GM12878 (cell line): ENCODE measurements at regions not wholly inside any gene's neighbourhood (a gene's known extent, or its start where the extent isn't known, plus 50 kb on each side); places are given as distances from the start of the nearest gene placed in this dataset.

ENCODE experiments used
- ATAC-seq: fragments of 200-7000 bp; cut with Tn5 transposase; 3 replicates; pipeline ENCODE4 v1.9.1; 2020; ENCODE audit warnings: mild to moderate bottlenecking, moderate library complexity
- BruUV-seq: library from RNA; stranded (reverse); fragments of 400-500 nt; replicated peaks from 2 replicates; lab custom pipeline; 2021; lab: Mats Ljungman, UMichigan
- CTCF ChIA-PET: fragments of 300-600 bp; sonication (Branson Sonifier 250); formaldehyde crosslinking; extraction: SDS; loops from one replicate; lab custom pipeline; 2021; ENCODE audit warnings: inconsistent platforms; lab: Yijun Ruan, JAX
- POLR2A ChIA-PET: fragments of 350-600 bp; formaldehyde crosslinking; extraction: SDS; loops from one replicate; lab custom pipeline; 2021; ENCODE audit warnings: inconsistent platforms; lab: Charles Lee
- RAD21 ChIA-PET: fragments of 300-600 bp; sonication (Branson Sonifier 250); formaldehyde crosslinking; loops from one replicate; lab custom pipeline; 2023; ENCODE audit warnings: antibody characterized with exemption; ENCODE audit not compliant: unreplicated experiment; lab: Charles Lee
- SMC1A ChIA-PET: fragments of 300-600 bp; sonication (Branson Sonifier 250); formaldehyde crosslinking; loops from one replicate; lab custom pipeline; 2023; ENCODE audit not compliant: unreplicated experiment, uncharacterized antibody; lab: Charles Lee
- DNase-seq: peaks from one replicate; pipeline ENCODE4 v3.0.0-alpha.2; 2011; ENCODE audit warnings: low read depth, low spot score
- FAIRE-seq: peaks from 3 replicates; lab custom pipeline; 2011; peaks lifted over from hg19 to GRCh38; lab: Jason Lieb, UNC
- H2AFZ ChIP-seq: 2 replicates; pipeline ENCODE4 v1.6.0; 2011; ENCODE audit warnings: low read depth, low read length, control low read depth; ENCODE audit not compliant: control insufficient read depth
- H3K27ac ChIP-seq: 2 replicates; pipeline ENCODE4 v1.5.1; 2011; ENCODE audit warnings: control low read depth; ENCODE audit not compliant: control insufficient read depth, insufficient read depth
- H3K27me3 ChIP-seq, 2 experiments: replicated peaks in 1 of 2; 2 replicates each; pipeline versions ENCODE4 v1.6.0 to v1.6.1; 2011; ENCODE audit warnings: low read length in 1 of 2; ENCODE audit not compliant: control insufficient read depth in 2 of 2, insufficient read depth in 2 of 2
- H3K36me3 ChIP-seq, 2 experiments: 2 replicates each; pipeline ENCODE4 v1.5.1; 2011; ENCODE audit warnings: low read length in 1 of 2; ENCODE audit not compliant: control insufficient read depth in 2 of 2, insufficient read depth in 2 of 2
- H3K4me1 ChIP-seq: 2 replicates; pipeline ENCODE4 v1.6.1; 2011; ENCODE audit warnings: mild to moderate bottlenecking, low read length, moderate library complexity, mixed read lengths; ENCODE audit not compliant: control insufficient read depth, insufficient read depth
- H3K4me2 ChIP-seq: 2 replicates; pipeline ENCODE4 v1.6.0; 2011; ENCODE audit warnings: control low read depth; ENCODE audit not compliant: control insufficient read depth, insufficient read depth
- H3K4me3 ChIP-seq: fragments of 200-600 bp; sonication (generic); 2 replicates; pipeline ENCODE4 v1.5.1; 2016
- H3K79me2 ChIP-seq: 2 replicates; pipeline ENCODE4 v1.6.0; 2011; ENCODE audit warnings: low read length; ENCODE audit not compliant: control insufficient read depth, insufficient read depth
- H3K9ac ChIP-seq: 2 replicates; pipeline ENCODE4 v1.8.0; 2011; ENCODE audit warnings: low read length, control low read depth, mixed read lengths; ENCODE audit not compliant: control insufficient read depth, insufficient read depth
- H3K9me3 ChIP-seq: replicated peaks from 3 replicates; pipeline ENCODE4 v1.5.1; 2011; ENCODE audit warnings: mild to moderate bottlenecking, low read length; ENCODE audit not compliant: control insufficient read depth, insufficient read depth
- H4K20me1 ChIP-seq: 2 replicates; pipeline ENCODE4 v1.6.0; 2011; ENCODE audit not compliant: control insufficient read depth, insufficient read depth
- BHLHE40 ChIP-seq, 2 experiments: fragments of 450-650 bp in 1 of 2; IDR thresholded peaks; 2 replicates each; pipeline ENCODE4 v1.6.1; 2011 to 2017; ENCODE audit warnings: low read depth in 2 of 2, borderline replicate concordance in 1 of 2, improper control_type of control experiment in 1 of 2, low read length in 1 of 2, mild to moderate bottlenecking in 1 of 2
- CHD1 ChIP-seq: IDR thresholded peaks from 2 replicates; pipeline ENCODE4 v1.6.1; 2012; ENCODE audit warnings: low read depth, low read length, improper control_type of control experiment
- CHD2 ChIP-seq: IDR thresholded peaks from 2 replicates; pipeline ENCODE4 v1.6.1; 2011; ENCODE audit warnings: low read depth, low read length, improper control_type of control experiment, borderline replicate concordance
- GATAD2B ChIP-seq: fragments of 450-650 bp; conservative IDR thresholded peaks from 2 replicates; pipeline ENCODE4 v1.6.1; 2017; ENCODE audit warnings: low read depth, mild to moderate bottlenecking, moderate library complexity
- IKZF1 ChIP-seq: fragments of 450-650 bp; conservative IDR thresholded peaks from 2 replicates; pipeline ENCODE4 v1.6.1; 2017; ENCODE audit warnings: antibody characterized with exemption, mild to moderate bottlenecking
- IRF4 ChIP-seq: IDR thresholded peaks from 2 replicates; pipeline ENCODE4 v1.6.1; 2011; ENCODE audit warnings: low read depth, low read length
- NBN ChIP-seq: fragments of 450-650 bp; IDR thresholded peaks from 2 replicates; pipeline ENCODE4 v1.6.1; 2016
- RCOR1 ChIP-seq: conservative IDR thresholded peaks from 2 replicates; pipeline ENCODE4 v1.6.1; 2012; ENCODE audit warnings: low read depth, low read length, improper control_type of control experiment
- SMC3 ChIP-seq: IDR thresholded peaks from 2 replicates; pipeline ENCODE4 v1.6.1; 2011; ENCODE audit warnings: low read length, improper control_type of control experiment, borderline replicate concordance
- SPI1 ChIP-seq: IDR thresholded peaks from 2 replicates; pipeline ENCODE4 v1.6.1; 2011; ENCODE audit warnings: low read depth, mild to moderate bottlenecking, low read length, moderate library complexity, borderline replicate concordance; ENCODE audit not compliant: insufficient read depth
- ZNF207 ChIP-seq: fragments of 450-650 bp; IDR thresholded peaks from 2 replicates; pipeline ENCODE4 v1.6.1; 2014; ENCODE audit warnings: antibody characterized with exemption, mild to moderate bottlenecking, borderline replicate concordance
- WGBS: methylation state at CpG from one replicate; pipeline ENCODE4 v1.1.6; 2016; ENCODE audit warnings: low lambda C conversion rate; ENCODE audit not compliant: insufficient replicate concordance, insufficient coverage; ENCODE audit errors: missing lambda C conversion rate; 5-methylcytosine and 5-hydroxymethylcytosine counted together
- in situ Hi-C: fragments of 300-500 bp; cut with MboI; formaldehyde crosslinking; loops from 9 replicates; pipeline ENCODE4 v1.14.3; 2018; ENCODE audit warnings: mixed read lengths
- intact Hi-C: fragments of 100-400 bp; cut with micrococcal nuclease; formaldehyde crosslinking; loops from one replicate; pipeline ENCODE4 v1.14.2; 2022; ENCODE audit not compliant: unreplicated experiment
- TF ChIP-seq, protein P1 (sequence below): IDR thresholded peaks from 2 replicates; pipeline ENCODE4 v1.6.1; 2011; ENCODE audit warnings: mild to moderate bottlenecking, low read depth, low read length, moderate library complexity; ENCODE audit not compliant: insufficient replicate concordance

DNA sequence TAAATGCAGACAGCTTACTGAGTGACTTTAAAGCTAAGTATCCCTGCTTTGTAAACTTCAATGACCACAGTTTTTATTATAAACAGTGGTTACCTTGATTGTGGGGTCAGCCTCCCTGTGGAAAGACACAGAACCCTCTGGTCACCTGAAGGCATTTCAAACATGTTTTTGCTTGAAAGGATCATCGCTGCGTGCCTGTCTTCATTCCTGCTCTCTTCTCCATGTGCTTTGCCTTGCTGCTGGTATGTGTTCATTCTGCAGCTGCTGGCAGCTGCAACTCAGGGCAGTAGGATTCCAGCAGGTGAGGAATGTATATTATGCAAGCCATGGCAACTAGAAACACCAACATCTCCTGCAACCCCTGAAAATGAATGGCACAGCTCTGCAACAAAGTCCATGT is 81.0 kb upstream of the VAV3 start (continued):
- TF ChIP-seq, protein P1, sequence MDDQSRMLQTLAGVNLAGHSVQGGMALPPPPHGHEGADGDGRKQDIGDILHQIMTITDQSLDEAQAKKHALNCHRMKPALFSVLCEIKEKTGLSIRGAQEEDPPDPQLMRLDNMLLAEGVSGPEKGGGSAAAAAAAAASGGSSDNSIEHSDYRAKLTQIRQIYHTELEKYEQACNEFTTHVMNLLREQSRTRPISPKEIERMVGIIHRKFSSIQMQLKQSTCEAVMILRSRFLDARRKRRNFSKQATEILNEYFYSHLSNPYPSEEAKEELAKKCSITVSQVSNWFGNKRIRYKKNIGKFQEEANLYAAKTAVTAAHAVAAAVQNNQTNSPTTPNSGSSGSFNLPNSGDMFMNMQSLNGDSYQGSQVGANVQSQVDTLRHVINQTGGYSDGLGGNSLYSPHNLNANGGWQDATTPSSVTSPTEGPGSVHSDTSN, result no peak
- TF ChIP-seq IRF4 (no peak), NBN (no peak)

GRCh38 chr1:108045460-108045859 is 80.5 kb upstream of the VAV3 start:
- no TSS peak for BruUV-seq
- Histone ChIP-seq H3K9me3 (no peaks in the 10 kb centered on the region; the same call in 2 of the 3 replicates), H3K4me2 (no peak overlapping the region), H3K27me3 (no peaks in the 10 kb centered on the region; a peak in 1 of 4 replicates), H3K79me2 (no peaks in the 10 kb centered on the region), H3K27ac (no peak overlapping the region), H4K20me1 (no peaks in the 10 kb centered on the region), H2AFZ (no peak overlapping the region), H3K9ac (no peak overlapping the region), H3K36me3 (no peaks in the 10 kb centered on the region), H3K4me1 (peaks cover 8% of the 10 kb centered on the region), H3K4me3 (no peak overlapping the region)
- ATAC-seq (no peak), DNase-seq (no peak), FAIRE-seq (no peak)
- in situ Hi-C loops (no loop called here), intact Hi-C loops (no loop called here)
- ChIA-PET CTCF (interaction anchor here (0.7 to 1.8 kb wide), 2 partner anchors 80 to 263 kb away, joined by 4 to 5 read pairs; no protein-coding TSS in a partner anchor), SMC1A (interaction anchor here (1.8 kb wide), 1 partner anchor 263 kb away, joined by 6 read pairs; no protein-coding TSS in a partner anchor), RAD21 (no interaction called here), POLR2A (no interaction called here)
- TF ChIP-seq RCOR1, result no peak
- WGBS, result 66% methylated on average over 7 of the region's 7 CpGs

GRCh38 chr1:108044318-108044717 is 79.3 kb upstream of the VAV3 start:
- in situ Hi-C loops, result no loop called here

More at GRCh38 chr1:108044318-108044717, 79.3 kb upstream of the VAV3 start:
- H3K27me3 ChIP-seq, result no peaks in the 10 kb centered on the region; a peak in 1 of 4 replicates
- ChIA-PET RAD21 (no interaction called here), CTCF (no interaction called here), SMC1A (interaction anchor here (1.2 kb wide), 1 partner anchor 10 kb away, joined by 3 read pairs; no protein-coding TSS in a partner anchor), POLR2A (no interaction called here)
- no peaks in the 10 kb centered on the region for H4K20me1 ChIP-seq
- WGBS, result 20% methylated on average over 2 of the region's 2 CpGs
- no TSS peak for BruUV-seq
- no peak for DNase-seq
- 0 out of 2 replicates have a peak overlapping the region, but pooled peaks have one; percentile 7 for H3K4me2 ChIP-seq
- no peaks in the 10 kb centered on the region; the same call in 2 of the 3 replicates for H3K9me3 ChIP-seq
- no peaks in the 10 kb centered on the region for H3K79me2 ChIP-seq
- TF ChIP-seq ZNF207 (no peak), SMC3 (no peak), BHLHE40 (IDR thresholded peaks at IDR 0.05; ENCODE audit: borderline replicate concordance in 1 of 2, low read depth in 2 of 2, low read length in 1 of 2) (no peak), IKZF1 (no peak), GATAD2B (no peak), CHD1 (no peak), SPI1 (peak; percentile 15; the same call in 1 of the 2 replicates), CHD2 (no peak)
- ATAC-seq, result no peak
- no peak for FAIRE-seq
- H3K4me3 ChIP-seq, result no peak overlapping the region
- H2AFZ ChIP-seq, result no peak overlapping the region
- H3K36me3 ChIP-seq, result no peaks in the 10 kb centered on the region
- intact Hi-C loops, result no loop called here
- peaks cover 8% of the 10 kb centered on the region for H3K4me1 ChIP-seq
- H3K27ac ChIP-seq, result no peak overlapping the region
- no peak overlapping the region for H3K9ac ChIP-seq
